Ovary (tissue), 7 donors: ENCODE measurements at regions not wholly inside any gene's neighbourhood (a gene's known extent, or its start where the extent isn't known, plus 50 kb on each side); places are given as distances from the start of the nearest gene placed in this dataset.

Experiments used
- DNase-seq, 5 donors: peaks; one replicate each; pipeline ENCODE4 v3.0.0-alpha.2; 2019 to 2020
- H3K27ac ChIP-seq, 2 donors: fragments of 200-600 bp; one replicate each; pipeline versions ENCODE4 v1.5.1 to v1.8.0; 2019 to 2022
- H3K27me3 ChIP-seq: fragments of 200-600 bp; one replicate; pipeline ENCODE4 v1.8.0; 2022
- H3K36me3 ChIP-seq: fragments of 200-600 bp; sonication (generic); one replicate; pipeline ENCODE4 v1.5.1; 2019
- H3K4me1 ChIP-seq: one replicate; pipeline ENCODE4 v1.8.1; 2013; ENCODE audit warnings: mild to moderate bottlenecking, moderate library complexity; ENCODE audit not compliant: insufficient read depth
- H3K4me3 ChIP-seq: fragments of 200-600 bp; sonication (generic); one replicate; pipeline ENCODE4 v1.5.1; 2017
- H3K9me3 ChIP-seq, 2 donors: fragments of 200-600 bp in 1 of 2; sonication (generic) in 1 of 2; one replicate each; pipeline versions ENCODE4 v1.5.1 to v1.8.1; 2013 to 2019; ENCODE audit warnings: mild to moderate bottlenecking in 1 of 2, moderate library complexity in 1 of 2
- EP300 ChIP-seq: sonication (generic); formaldehyde crosslinking; IDR thresholded peaks from one replicate; pipeline ENCODE4 v1.6.1; 2017; ENCODE audit warnings: antibody characterized with exemption
- POLR2A ChIP-seq: fragments of 450-650 bp; IDR thresholded peaks from one replicate; pipeline ENCODE4 v1.6.1; 2017; ENCODE audit warnings: antibody characterized with exemption, mild to moderate bottlenecking, moderate library complexity
- WGBS, 3 donors: extraction: QIAGEN DNeasy Blood & Tissue Kit in 1 of 3; methylation state at CpG; one replicate each; pipeline versions ENCODE4 v1.1.5 to v1.1.7; 2013 to 2017; 5-methylcytosine and 5-hydroxymethylcytosine counted together
- intact Hi-C, 4 donors: fragments of 100-400 bp; cut with DNase I; formaldehyde crosslinking; loops; one replicate each; pipeline versions ENCODE4 v1.11.0 to v1.15.1; 2022 to 2023
- TF ChIP-seq, protein P1 (sequence below), 3 donors: fragments of 450-650 bp in 2 of 3; fragments of 200-600 bp in 1 of 3; IDR thresholded peaks; one replicate each; pipeline versions ENCODE4 v1.5.1 to v1.8.0; 2016 to 2022; ENCODE audit warnings: antibody characterized with exemption in 3 of 3, mild to moderate bottlenecking in 1 of 3
- donor health status: DM: no; HTN: no; CAD: no; lungs with moderate emphysema.
- donor health status: DM: no; HTN: no; CAD: no.
- donor health status: Bipolar disorder and iron deficiency.
- donor health status: DM: no; HTN: no; CAD: no.
- donor health status: DM: yes; HTN: yes; CAD: no.

GRCh38 chr4:121574618-121575017 is 122.2 kb downstream of the ANXA5 start:
- Histone ChIP-seq H3K27me3 (no peaks in the 10 kb centered on the region), H3K36me3 (no peaks in the 10 kb centered on the region), H3K9me3 (no peaks in the 10 kb centered on the region), H3K4me1 (no peaks in the 10 kb centered on the region), H3K27ac (no peak overlapping the region), H3K4me3 (no peak overlapping the region)
- intact Hi-C loops: no loop called here
- no peak for DNase-seq
- TF ChIP-seq EP300: no peak
- TF ChIP-seq, protein P1, sequence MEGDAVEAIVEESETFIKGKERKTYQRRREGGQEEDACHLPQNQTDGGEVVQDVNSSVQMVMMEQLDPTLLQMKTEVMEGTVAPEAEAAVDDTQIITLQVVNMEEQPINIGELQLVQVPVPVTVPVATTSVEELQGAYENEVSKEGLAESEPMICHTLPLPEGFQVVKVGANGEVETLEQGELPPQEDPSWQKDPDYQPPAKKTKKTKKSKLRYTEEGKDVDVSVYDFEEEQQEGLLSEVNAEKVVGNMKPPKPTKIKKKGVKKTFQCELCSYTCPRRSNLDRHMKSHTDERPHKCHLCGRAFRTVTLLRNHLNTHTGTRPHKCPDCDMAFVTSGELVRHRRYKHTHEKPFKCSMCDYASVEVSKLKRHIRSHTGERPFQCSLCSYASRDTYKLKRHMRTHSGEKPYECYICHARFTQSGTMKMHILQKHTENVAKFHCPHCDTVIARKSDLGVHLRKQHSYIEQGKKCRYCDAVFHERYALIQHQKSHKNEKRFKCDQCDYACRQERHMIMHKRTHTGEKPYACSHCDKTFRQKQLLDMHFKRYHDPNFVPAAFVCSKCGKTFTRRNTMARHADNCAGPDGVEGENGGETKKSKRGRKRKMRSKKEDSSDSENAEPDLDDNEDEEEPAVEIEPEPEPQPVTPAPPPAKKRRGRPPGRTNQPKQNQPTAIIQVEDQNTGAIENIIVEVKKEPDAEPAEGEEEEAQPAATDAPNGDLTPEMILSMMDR (IDR thresholded peaks at IDR 0.05): no peak
- no peak for TF ChIP-seq POLR2A

DNA sequence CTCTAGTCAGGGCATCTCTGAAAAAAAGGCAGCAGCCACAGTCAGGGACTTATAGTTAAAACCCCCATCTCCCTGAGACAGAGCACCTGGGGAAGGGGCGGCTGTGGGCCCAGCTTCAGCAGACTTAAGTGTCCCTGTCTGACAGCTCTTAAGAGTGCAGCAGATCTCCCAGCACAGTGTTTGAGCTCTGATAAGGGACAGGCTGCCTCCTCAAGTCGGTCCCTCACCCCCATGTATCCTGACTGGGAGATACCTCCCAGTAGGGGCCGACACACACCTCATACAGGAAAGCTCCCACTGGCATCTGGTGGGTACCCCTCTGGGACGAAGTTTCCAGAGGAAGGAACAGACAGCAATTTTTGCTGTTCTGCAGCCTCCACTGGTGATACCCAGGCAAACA is 129.0 kb downstream of the ANXA5 start:
- Histone ChIP-seq H3K27ac (no peak overlapping the region), H3K27me3 (no peaks in the 10 kb centered on the region), H3K4me1 (no peaks in the 10 kb centered on the region), H3K4me3 (no peak overlapping the region), H3K36me3 (no peaks in the 10 kb centered on the region), H3K9me3 (no peaks in the 10 kb centered on the region)
- intact Hi-C loops: no loop called here
- no peak for DNase-seq
- TF ChIP-seq POLR2A: no peak
- 80 to 91% (median 89%) methylated on average over 4 of the region's 4 CpGs for WGBS, 3 donors

- 2 to 18% (median 4%) methylated on average over 5 of the region's 5 CpGs for WGBS, 3 donors
- no peaks in the 10 kb centered on the region for H3K27me3 ChIP-seq
Observed at GRCh38 chr4:121564840-121565375, 131.9 kb downstream of the ANXA5 start.

GRCh38 chr4:121562811-121563210 is 134.0 kb downstream of the ANXA5 start:
- 79 to 90% (median 87%) methylated on average over 2 of the region's 2 CpGs for WGBS, 3 donors
- Histone ChIP-seq H3K27ac (no peak overlapping the region), H3K27me3 (no peaks in the 10 kb centered on the region), H3K4me3 (no peak overlapping the region), H3K36me3 (no peaks in the 10 kb centered on the region), H3K4me1 (no peaks in the 10 kb centered on the region), H3K9me3 (no peaks in the 10 kb centered on the region)
- intact Hi-C loops: no loop called here
- TF ChIP-seq EP300 (no peak), POLR2A (no peak)
- TF ChIP-seq, protein P1 (IDR thresholded peaks at IDR 0.05): no peak
- no peak for DNase-seq

More at GRCh38 chr4:121564840-121565375, 131.9 kb downstream of the ANXA5 start:
- H3K27ac ChIP-seq: no peak overlapping the region
- H3K4me3 ChIP-seq: no peak overlapping the region
- DNase-seq: no peak
- no peaks in the 10 kb centered on the region for H3K4me1 ChIP-seq
- no peaks in the 10 kb centered on the region for H3K36me3 ChIP-seq
- no peaks in the 10 kb centered on the region for H3K9me3 ChIP-seq
- TF ChIP-seq, protein P1 (IDR thresholded peaks at IDR 0.05): no peak
- no peak for TF ChIP-seq EP300
- no peak for TF ChIP-seq POLR2A
- intact Hi-C loops: no loop called here

- WGBS, 3 donors: 51 to 59% (median 58%) methylated on average over 4 of the region's 4 CpGs
- Histone ChIP-seq H3K27me3 (no peaks in the 10 kb centered on the region), H3K4me1 (no peaks in the 10 kb centered on the region), H3K4me3 (no peak overlapping the region), H3K27ac (no peak overlapping the region), H3K36me3 (no peaks in the 10 kb centered on the region), H3K9me3 (no peaks in the 10 kb centered on the region)
- intact Hi-C loops: no loop called here
- DNase-seq: no peak
- TF ChIP-seq EP300: no peak
- TF ChIP-seq, protein P1 (IDR thresholded peaks at IDR 0.05): no peak
- TF ChIP-seq POLR2A: no peak
Observed at GRCh38 chr4:121555315-121556107, 141.3 kb downstream of the ANXA5 start.
